ENCODE measurements at regions not wholly inside any gene's neighbourhood (a gene's known extent, or its start where the extent isn't known, plus 50 kb on each side); places are given as distances from the start of the nearest gene placed in this dataset.

- no peak overlapping the region for H3K27ac ChIP-seq (replicated peaks)
- no peak overlapping the region for H3K4me3 ChIP-seq (replicated peaks; ENCODE audit: insufficient read depth, low read length)
- H3K27me3 ChIP-seq (ENCODE audit: insufficient read depth, poor library complexity, severe bottlenecking), result no peaks in the 10 kb centered on the region
- no peak for DNase-seq (ENCODE audit: low read depth in 1 of 2, low spot score in 1 of 2)
- TF ChIP-seq SPI1 (IDR thresholded peaks at IDR 0.05; ENCODE audit: borderline replicate concordance, low read depth) (no peak), POLR2AphosphoS5 (IDR thresholded peaks at IDR 0.05; ENCODE audit: low read depth) (no peak), CTCF (IDR thresholded peaks at IDR 0.05; ENCODE audit: insufficient read depth, low read length) (no peak), REST (IDR thresholded peaks at IDR 0.05; ENCODE audit: insufficient replicate concordance, low read depth) (no peak), GABPA (IDR thresholded peaks at IDR 0.05; ENCODE audit: low read depth) (no peak)
These were observed 453.0 kb upstream of the GOLIM4 start for GRCh38 chr3:168548719-168549118.

- Histone ChIP-seq H3K4me3 (replicated peaks; ENCODE audit: insufficient read depth, low read length) (no peak overlapping the region), H3K27ac (replicated peaks) (no peak overlapping the region), H3K27me3 (ENCODE audit: insufficient read depth, poor library complexity, severe bottlenecking) (no peaks in the 10 kb centered on the region)
- no peak for DNase-seq (ENCODE audit: low read depth in 1 of 2, low spot score in 1 of 2)
- no peak for TF ChIP-seq REST (IDR thresholded peaks at IDR 0.05; ENCODE audit: insufficient replicate concordance, low read depth)
- no peak for TF ChIP-seq POLR2AphosphoS5 (IDR thresholded peaks at IDR 0.05; ENCODE audit: low read depth)
- TF ChIP-seq SPI1 (IDR thresholded peaks at IDR 0.05; ENCODE audit: borderline replicate concordance, low read depth), result no peak
- TF ChIP-seq CTCF (IDR thresholded peaks at IDR 0.05; ENCODE audit: insufficient read depth, low read length), result no peak
- TF ChIP-seq GABPA (IDR thresholded peaks at IDR 0.05; ENCODE audit: low read depth), result no peak
These were observed 451.0 kb upstream of the GOLIM4 start for GRCh38 chr3:168546707-168547106.

- no peak overlapping the region for H3K4me3 ChIP-seq (replicated peaks; ENCODE audit: insufficient read depth, low read length)
- TF ChIP-seq GABPA (IDR thresholded peaks at IDR 0.05; ENCODE audit: low read depth) (no peak), SPI1 (IDR thresholded peaks at IDR 0.05; ENCODE audit: borderline replicate concordance, low read depth) (no peak), REST (IDR thresholded peaks at IDR 0.05; ENCODE audit: insufficient replicate concordance, low read depth) (no peak), POLR2AphosphoS5 (IDR thresholded peaks at IDR 0.05; ENCODE audit: low read depth) (no peak)
- DNase-seq (ENCODE audit: low read depth in 1 of 2, low spot score in 1 of 2), result no peak
- no peak overlapping the region for H3K27ac ChIP-seq (replicated peaks)
- H3K27me3 ChIP-seq (ENCODE audit: insufficient read depth, poor library complexity, severe bottlenecking), result no peaks in the 10 kb centered on the region
These were observed 449.9 kb upstream of the GOLIM4 start for GRCh38 chr3:168545591-168545990.

Data from HL-60 (cell line).